Caco-2 (cell line): ENCODE measurements at regions not wholly inside any gene's neighbourhood (a gene's known extent, or its start where the extent isn't known, plus 50 kb on each side); places are given as distances from the start of the nearest gene placed in this dataset.
A peak's percentile ranks its signal among the peaks of the same experiment; 100 is the strongest.

Source experiments
- BruUV-seq: library from RNA; stranded (reverse); fragments of 400-500 nt; replicated peaks from 2 replicates; lab custom pipeline; 2021; lab: Mats Ljungman, UMichigan
- CTCF ChIA-PET: fragments of 300-600 bp; sonication (Branson Sonifier 250); formaldehyde crosslinking; loops from one replicate; lab custom pipeline; 2022; ENCODE audit warnings: antibody characterized with exemption; lab: Charles Lee
- POLR2A ChIA-PET: fragments of 300-600 bp; sonication (Branson Sonifier 250); formaldehyde crosslinking; loops from one replicate; lab custom pipeline; 2022; ENCODE audit warnings: antibody characterized with exemption; lab: Charles Lee
- DNase-seq, 2 experiments: peaks; one replicate each; pipeline versions ENCODE4 v3.0.0 to v3.0.0-alpha.2; 2020 to 2022
- H3K27me3 ChIP-seq: replicated peaks from 2 replicates; pipeline ENCODE4 v1.6.0; 2011; ENCODE audit warnings: low read length; ENCODE audit not compliant: control insufficient read depth, insufficient read depth
- H3K36me3 ChIP-seq: 2 replicates; pipeline ENCODE4 v1.5.1; 2011; ENCODE audit warnings: low read length; ENCODE audit not compliant: control insufficient read depth, insufficient read depth
- H3K4me1 ChIP-seq: fragments of 250-450 bp; sonication (Bioruptor Pico); 2 replicates; pipeline ENCODE4 v1.5.1; 2020; ENCODE audit warnings: mild to moderate bottlenecking
- H3K4me3 ChIP-seq: 2 replicates; pipeline ENCODE4 v1.5.1; 2011; ENCODE audit warnings: low read depth, mild to moderate bottlenecking, control low read depth, low read length
- H3K9me3 ChIP-seq: fragments of 250-450 bp; sonication (Bioruptor Pico); 2 replicates; pipeline ENCODE4 v1.5.1; 2020; ENCODE audit warnings: mild to moderate bottlenecking, moderate library complexity
- H3K27ac Mint-ChIP-seq: one replicate; pipeline ENCODE4 v1.8.0; 2022; ENCODE audit warnings: mixed read lengths; ENCODE audit not compliant: unreplicated experiment
- H3K27me3 Mint-ChIP-seq: one replicate; pipeline ENCODE4 v1.8.0; 2022; ENCODE audit warnings: mixed read lengths; ENCODE audit not compliant: insufficient read depth, unreplicated experiment
- H3K36me3 Mint-ChIP-seq: one replicate; pipeline ENCODE4 v1.8.0; 2022; ENCODE audit warnings: mild to moderate bottlenecking, mixed read lengths; ENCODE audit not compliant: insufficient read depth, unreplicated experiment
- H3K4me1 Mint-ChIP-seq: one replicate; pipeline ENCODE4 v1.8.0; 2022; ENCODE audit warnings: low read depth, mixed read lengths; ENCODE audit not compliant: unreplicated experiment
- H3K4me3 Mint-ChIP-seq: one replicate; pipeline ENCODE4 v1.8.0; 2022; ENCODE audit warnings: mild to moderate bottlenecking, moderate library complexity, mixed read lengths; ENCODE audit not compliant: unreplicated experiment
- H3K9me3 Mint-ChIP-seq: one replicate; pipeline ENCODE4 v1.8.0; 2022; ENCODE audit warnings: mixed read lengths; ENCODE audit not compliant: unreplicated experiment
- CTCF ChIP-seq, 2 experiments: fragments of 200-600 bp in 1 of 2; IDR thresholded peaks; 1 replicate in 1 of 2; 2 replicates in 1 of 2; pipeline versions ENCODE4 v1.5.1 to v1.8.0; 2011 to 2022; ENCODE audit warnings: antibody characterized with exemption in 1 of 2, control low read depth in 1 of 2, inconsistent platforms in 1 of 2, low read depth in 1 of 2, low read length in 1 of 2, mild to moderate bottlenecking in 1 of 2, moderate library complexity in 1 of 2; ENCODE audit not compliant: insufficient read depth in 1 of 2, severe bottlenecking in 1 of 2, unreplicated experiment in 1 of 2
- intact Hi-C: fragments of 100-400 bp; cut with micrococcal nuclease; formaldehyde crosslinking; loops from one replicate; pipeline ENCODE4 v1.10.0; 2022; ENCODE audit not compliant: unreplicated experiment

DNA sequence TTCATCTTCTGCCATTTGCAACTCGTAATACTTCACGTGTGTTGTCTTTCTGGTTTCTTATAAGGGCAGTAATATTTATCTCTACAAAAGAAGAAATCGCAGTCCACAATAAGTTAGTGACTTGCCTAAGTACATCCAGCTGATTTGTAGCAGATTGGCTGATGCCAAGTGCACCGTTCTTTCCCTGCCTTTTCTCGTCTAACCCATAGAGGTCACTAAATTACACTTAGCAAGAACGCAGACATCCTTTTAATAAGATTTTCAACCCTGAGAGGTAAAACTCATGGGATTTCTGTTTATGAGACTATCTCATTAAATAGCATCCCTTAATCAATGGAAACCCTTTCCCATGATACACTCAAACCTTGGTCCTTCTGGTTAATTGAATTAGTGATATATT is 408.6 kb upstream of the ACTRT1 start:
- Histone ChIP-seq H3K27me3 (no peaks in the 10 kb centered on the region), H3K4me1 (no peaks in the 10 kb centered on the region), H3K9me3 (no peaks in the 10 kb centered on the region), H3K4me3 (no peak overlapping the region), H3K36me3 (no peaks in the 10 kb centered on the region)
- TF ChIP-seq CTCF (IDR thresholded peaks at IDR 0.05; ENCODE audit: insufficient read depth in 1 of 2, low read depth in 1 of 2, low read length in 1 of 2, severe bottlenecking in 1 of 2, unreplicated experiment in 1 of 2) = peak in 1 of 2 experiments; percentile 1
- Mint-ChIP-seq H3K27ac (no peak overlapping the region), H3K4me3 (no peak overlapping the region), H3K27me3 (peaks cover 3% of the 10 kb centered on the region), H3K9me3 (peaks cover 9% of the 10 kb centered on the region), H3K36me3 (no peaks in the 10 kb centered on the region), H3K4me1 (no peaks in the 10 kb centered on the region)
- intact Hi-C loops = loop anchor here (5.0 to 10.0 kb wide), 2 partner anchors 321 to 514 kb away; no protein-coding TSS in a partner anchor
- BruUV-seq = no TSS peak
- DNase-seq = no peak
- CTCF ChIA-PET = no interaction called here
- POLR2A ChIA-PET = no interaction called here

DNA sequence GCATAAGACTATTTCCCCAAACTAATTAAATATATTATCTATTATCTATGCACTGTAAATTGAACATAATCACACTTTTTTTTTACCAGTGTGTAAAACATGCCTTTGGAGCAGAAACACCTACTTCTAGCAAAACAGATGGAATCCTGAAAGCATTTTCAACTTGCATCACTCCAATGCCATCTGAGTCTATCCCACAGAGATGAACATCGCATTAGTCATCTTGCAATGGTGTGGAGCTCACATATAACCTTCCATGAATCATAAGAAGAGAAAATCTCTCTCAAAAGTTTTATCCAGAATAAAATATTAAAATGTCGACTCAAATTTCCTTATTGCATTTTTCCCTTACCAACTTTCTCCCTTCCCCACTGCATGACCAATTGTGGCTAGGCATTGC is 406.7 kb upstream of the ACTRT1 start:
- Mint-ChIP-seq H3K27me3 (peaks cover 3% of the 10 kb centered on the region), H3K9me3 (peaks cover 9% of the 10 kb centered on the region), H3K4me3 (no peak overlapping the region), H3K27ac (no peak overlapping the region), H3K36me3 (no peaks in the 10 kb centered on the region), H3K4me1 (no peaks in the 10 kb centered on the region)
- H3K4me3 ChIP-seq = no peak overlapping the region
- H3K9me3 ChIP-seq = no peaks in the 10 kb centered on the region
- H3K27me3 ChIP-seq = no peaks in the 10 kb centered on the region
- no peaks in the 10 kb centered on the region for H3K4me1 ChIP-seq
- TF ChIP-seq CTCF (IDR thresholded peaks at IDR 0.05; ENCODE audit: insufficient read depth in 1 of 2, low read depth in 1 of 2, low read length in 1 of 2, severe bottlenecking in 1 of 2, unreplicated experiment in 1 of 2) = no peak
- CTCF ChIA-PET = no interaction called here
- BruUV-seq = no TSS peak
- no peaks in the 10 kb centered on the region for H3K36me3 ChIP-seq
- intact Hi-C loops = no loop called here
- no peak for DNase-seq
- POLR2A ChIA-PET = no interaction called here

DNA sequence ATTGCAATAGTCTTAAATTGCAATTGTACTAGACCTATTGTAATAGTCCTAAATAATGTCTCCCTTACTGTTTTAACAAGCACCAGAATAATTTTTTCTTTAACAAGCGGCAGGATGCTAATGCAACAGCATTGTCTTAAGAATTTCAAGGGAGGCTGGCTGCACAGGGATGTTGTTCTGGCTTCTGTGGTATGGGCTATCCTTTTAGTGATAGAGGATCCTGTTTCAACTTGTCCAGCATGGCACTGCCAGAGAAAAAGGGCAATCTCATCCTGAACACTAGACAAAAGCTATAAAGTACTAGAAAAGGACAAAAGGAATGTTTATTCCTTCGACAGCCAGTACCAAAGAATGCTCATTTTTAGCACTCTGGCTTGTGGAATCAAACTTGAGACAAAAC is 405.5 kb upstream of the ACTRT1 start:
- Histone ChIP-seq H3K4me1 (no peaks in the 10 kb centered on the region), H3K36me3 (no peaks in the 10 kb centered on the region), H3K27me3 (no peaks in the 10 kb centered on the region), H3K4me3 (no peak overlapping the region), H3K9me3 (no peaks in the 10 kb centered on the region)
- Mint-ChIP-seq H3K9me3 (peaks cover 9% of the 10 kb centered on the region), H3K27ac (no peak overlapping the region), H3K4me1 (no peaks in the 10 kb centered on the region), H3K27me3 (peaks cover 2% of the 10 kb centered on the region), H3K4me3 (no peak overlapping the region), H3K36me3 (no peaks in the 10 kb centered on the region)
- ChIA-PET CTCF (no interaction called here), POLR2A (no interaction called here)
- intact Hi-C loops = no loop called here
- TF ChIP-seq CTCF (IDR thresholded peaks at IDR 0.05; ENCODE audit: insufficient read depth in 1 of 2, low read depth in 1 of 2, low read length in 1 of 2, severe bottlenecking in 1 of 2, unreplicated experiment in 1 of 2) = no peak
- BruUV-seq = no TSS peak
- DNase-seq = no peak
